ENCODE measurements at regions not wholly inside any gene's neighbourhood (a gene's known extent, or its start where the extent isn't known, plus 50 kb on each side); places are given as distances from the start of the nearest gene placed in this dataset.
"Not testable (repeated sequence)": the region's sequence is repeated elsewhere in the genome, so short reads cannot be mapped to it uniquely, and the experiment has no call there.

- WGBS, 2 donors: 46% methylated on average over 4 of the region's 4 CpGs
- DNase-seq: no peak
Observed at GRCh38 chr2:176873403-176873802, 339.2 kb upstream of the HNRNPA3 start.

GRCh38 chr2:176876493-176877103 is 336.0 kb upstream of the HNRNPA3 start:
- TF ChIP-seq, protein P1, sequence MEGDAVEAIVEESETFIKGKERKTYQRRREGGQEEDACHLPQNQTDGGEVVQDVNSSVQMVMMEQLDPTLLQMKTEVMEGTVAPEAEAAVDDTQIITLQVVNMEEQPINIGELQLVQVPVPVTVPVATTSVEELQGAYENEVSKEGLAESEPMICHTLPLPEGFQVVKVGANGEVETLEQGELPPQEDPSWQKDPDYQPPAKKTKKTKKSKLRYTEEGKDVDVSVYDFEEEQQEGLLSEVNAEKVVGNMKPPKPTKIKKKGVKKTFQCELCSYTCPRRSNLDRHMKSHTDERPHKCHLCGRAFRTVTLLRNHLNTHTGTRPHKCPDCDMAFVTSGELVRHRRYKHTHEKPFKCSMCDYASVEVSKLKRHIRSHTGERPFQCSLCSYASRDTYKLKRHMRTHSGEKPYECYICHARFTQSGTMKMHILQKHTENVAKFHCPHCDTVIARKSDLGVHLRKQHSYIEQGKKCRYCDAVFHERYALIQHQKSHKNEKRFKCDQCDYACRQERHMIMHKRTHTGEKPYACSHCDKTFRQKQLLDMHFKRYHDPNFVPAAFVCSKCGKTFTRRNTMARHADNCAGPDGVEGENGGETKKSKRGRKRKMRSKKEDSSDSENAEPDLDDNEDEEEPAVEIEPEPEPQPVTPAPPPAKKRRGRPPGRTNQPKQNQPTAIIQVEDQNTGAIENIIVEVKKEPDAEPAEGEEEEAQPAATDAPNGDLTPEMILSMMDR (IDR thresholded peaks at IDR 0.05): no peak
- TF ChIP-seq POLR2A (IDR thresholded peaks at IDR 0.05): no peak
- H3K4me1 ChIP-seq: no peaks in the 10 kb centered on the region
- no peaks in the 10 kb centered on the region for H3K27me3 ChIP-seq
- 83 to 91% methylated on average over 4 of the region's 4 CpGs for WGBS, 2 donors
- no peaks in the 10 kb centered on the region for H3K9me3 ChIP-seq
- H3K36me3 ChIP-seq (ENCODE audit: low read depth, missing control alignments): no peaks in the 10 kb centered on the region
- H3K4me3 ChIP-seq: no peak overlapping the region
- H3K27ac ChIP-seq: no peak overlapping the region
- intact Hi-C loops (cut with DNase I; ENCODE audit: low total_unique reads): no loop called here
- DNase-seq: no peak

More at GRCh38 chr2:176873403-176873802, 339.2 kb upstream of the HNRNPA3 start:
- TF ChIP-seq, protein P1 (IDR thresholded peaks at IDR 0.05): no peak
- no peak for TF ChIP-seq POLR2A (IDR thresholded peaks at IDR 0.05)
- Histone ChIP-seq H3K36me3 (ENCODE audit: low read depth, missing control alignments) (no peaks in the 10 kb centered on the region), H3K27me3 (no peaks in the 10 kb centered on the region), H3K4me1 (no peaks in the 10 kb centered on the region), H3K4me3 (no peak overlapping the region), H3K9me3 (no peaks in the 10 kb centered on the region), H3K27ac (no peak overlapping the region)
- intact Hi-C loops (cut with DNase I; ENCODE audit: low total_unique reads): no loop called here

GRCh38 chr2:176879426-176879995 is 333.1 kb upstream of the HNRNPA3 start:
- TF ChIP-seq, protein P1 (IDR thresholded peaks at IDR 0.05): no peak
- no peak for TF ChIP-seq POLR2A (IDR thresholded peaks at IDR 0.05)
- Histone ChIP-seq H3K27me3 (no peaks in the 10 kb centered on the region), H3K9me3 (no peaks in the 10 kb centered on the region), H3K27ac (no peak overlapping the region), H3K36me3 (ENCODE audit: low read depth, missing control alignments) (no peaks in the 10 kb centered on the region), H3K4me3 (no peak overlapping the region), H3K4me1 (no peaks in the 10 kb centered on the region)
- WGBS, 2 donors: 58 to 62% methylated on average over 5 of the region's 5 CpGs
- no peak for DNase-seq
- intact Hi-C loops (cut with DNase I; ENCODE audit: low total_unique reads): no loop called here

GRCh38 chr2:176882045-176882444 is 330.5 kb upstream of the HNRNPA3 start:
- H3K36me3 ChIP-seq (ENCODE audit: low read depth, missing control alignments); H3K9me3 ChIP-seq; H3K4me1 ChIP-seq; DNase-seq; intact Hi-C loops (cut with DNase I; ENCODE audit: low total_unique reads); H3K27ac ChIP-seq; H3K4me3 ChIP-seq; H3K27me3 ChIP-seq: not testable (repeated sequence)
- 85 to 86% methylated on average over 1 of the region's 1 CpG for WGBS, 2 donors

DNA sequence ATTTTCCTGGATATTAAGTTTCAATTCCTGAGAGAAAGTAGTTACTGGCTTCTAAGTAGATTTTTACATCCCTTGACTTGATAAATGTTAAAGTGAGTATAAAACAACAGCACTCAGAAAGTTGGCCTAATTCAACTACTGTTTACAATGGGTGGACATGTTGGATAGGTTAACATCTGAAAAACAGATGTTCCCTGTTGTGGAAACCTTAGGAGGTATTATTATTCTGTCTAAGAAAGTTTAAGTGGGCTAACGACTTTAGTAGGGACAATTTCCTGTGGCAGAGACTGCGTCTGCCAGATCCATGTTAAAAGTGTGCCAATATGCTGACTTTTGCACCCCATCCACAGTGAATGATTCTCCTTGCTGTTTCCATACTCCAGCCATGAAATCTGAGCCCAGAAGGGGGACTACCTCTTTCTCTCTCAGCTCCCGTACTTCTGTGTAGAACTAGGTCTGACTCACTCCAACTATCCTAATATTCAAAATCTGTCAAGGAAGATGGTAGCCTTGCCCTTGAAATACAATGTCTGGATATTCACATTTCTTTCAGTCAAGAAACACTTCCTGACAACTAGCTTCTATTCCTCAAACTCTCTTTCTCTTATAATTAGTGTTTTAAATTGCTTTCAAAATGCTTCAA is 327.5 kb upstream of the HNRNPA3 start:
- intact Hi-C loops (cut with DNase I; ENCODE audit: low total_unique reads): no loop called here
- no peaks in the 10 kb centered on the region for H3K4me1 ChIP-seq
- DNase-seq: no peak
- no peaks in the 10 kb centered on the region for H3K9me3 ChIP-seq
- no peak overlapping the region for H3K27ac ChIP-seq
- WGBS, 2 donors: 59 to 64% methylated on average over 3 of the region's 3 CpGs
- H3K4me3 ChIP-seq: no peak overlapping the region
- no peaks in the 10 kb centered on the region for H3K27me3 ChIP-seq
- TF ChIP-seq POLR2A (IDR thresholded peaks at IDR 0.05): no peak
- TF ChIP-seq, protein P1 (IDR thresholded peaks at IDR 0.05): no peak
- no peaks in the 10 kb centered on the region for H3K36me3 ChIP-seq (ENCODE audit: low read depth, missing control alignments)
